HG02610 (cell line): ENCODE measurements at regions not wholly inside any gene's neighbourhood (a gene's known extent, or its start where the extent isn't known, plus 50 kb on each side); places are given as distances from the start of the nearest gene placed in this dataset.

Experiments used
- ATAC-seq: cut with Tn5 transposase; IDR thresholded peaks from one replicate; pipeline ENCODE4 v1.9.1; 2021; ENCODE audit warnings: mild to moderate bottlenecking, moderate library complexity; ENCODE audit not compliant: unreplicated experiment

DNA sequence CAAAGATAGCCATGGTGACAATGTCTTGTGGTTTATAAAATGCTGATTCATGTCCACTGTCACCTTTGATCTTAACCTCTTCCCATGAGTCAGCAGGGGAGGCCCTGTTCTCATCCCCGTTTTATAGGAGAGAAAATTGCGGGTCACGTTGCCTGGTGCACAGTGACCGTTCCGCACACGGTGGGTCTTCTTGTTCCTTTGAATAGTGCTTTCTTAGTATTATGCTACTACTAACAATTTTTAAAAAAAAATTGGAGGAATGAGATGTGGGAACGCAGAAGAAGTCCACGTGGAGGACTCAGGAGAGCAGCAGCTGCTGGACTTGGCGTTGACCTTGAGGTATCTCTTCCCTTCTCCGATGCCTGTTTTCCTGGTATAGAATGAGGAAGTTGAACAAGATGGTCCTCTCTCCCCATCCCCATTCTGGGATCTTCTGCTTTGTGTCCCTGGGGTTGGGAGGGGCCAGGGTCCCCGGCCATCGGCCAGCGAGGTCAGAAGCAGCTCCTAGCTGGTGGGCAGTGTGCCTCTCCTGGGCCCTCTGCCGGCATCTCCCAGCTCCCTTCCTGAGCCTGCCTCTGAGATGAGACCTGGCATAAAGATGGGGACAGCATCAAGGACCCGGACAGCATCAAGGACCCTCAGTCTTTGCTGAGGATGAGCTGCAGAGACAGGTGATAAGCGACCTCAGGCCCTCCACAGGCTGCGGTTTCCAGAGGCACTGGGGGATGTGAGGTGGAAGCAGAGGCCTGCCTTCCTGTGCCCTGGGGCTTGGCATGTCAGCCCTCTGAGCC is 143.9 kb downstream of the C9orf50 start:
- ATAC-seq: no peak

DNA sequence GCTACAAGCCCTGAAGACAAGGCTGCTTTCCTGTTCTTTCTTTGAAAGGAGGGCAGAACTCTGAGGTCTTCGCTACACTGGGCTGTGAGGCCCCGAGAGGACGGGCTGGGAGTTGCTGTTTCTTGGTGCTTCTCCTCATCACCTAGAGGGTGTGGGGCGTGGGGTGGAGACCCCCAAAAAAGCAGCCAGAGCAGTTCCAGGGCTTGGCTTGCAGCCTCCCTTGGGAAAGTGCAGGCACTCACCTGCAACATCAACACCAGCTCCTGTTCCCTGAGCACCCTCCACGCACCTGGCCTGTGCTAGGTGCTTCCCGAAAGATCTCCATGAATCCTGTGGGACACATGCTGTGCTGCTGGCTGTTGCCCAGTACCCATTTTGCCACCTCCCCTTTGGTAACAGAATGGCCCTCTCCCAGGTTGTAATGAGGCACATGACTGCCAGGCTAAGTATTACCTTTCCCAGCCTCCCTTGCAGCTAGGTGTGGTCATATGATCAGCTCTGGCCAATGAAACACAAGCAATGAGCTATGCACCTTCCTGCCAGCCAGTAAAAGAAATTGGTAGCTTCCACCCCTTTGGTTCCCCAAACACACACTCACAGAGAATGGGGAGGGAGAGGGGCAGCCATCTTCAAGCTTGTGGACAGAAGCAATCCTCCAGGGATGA is 146.0 kb downstream of the C9orf50 start:
- ATAC-seq: no peak

DNA sequence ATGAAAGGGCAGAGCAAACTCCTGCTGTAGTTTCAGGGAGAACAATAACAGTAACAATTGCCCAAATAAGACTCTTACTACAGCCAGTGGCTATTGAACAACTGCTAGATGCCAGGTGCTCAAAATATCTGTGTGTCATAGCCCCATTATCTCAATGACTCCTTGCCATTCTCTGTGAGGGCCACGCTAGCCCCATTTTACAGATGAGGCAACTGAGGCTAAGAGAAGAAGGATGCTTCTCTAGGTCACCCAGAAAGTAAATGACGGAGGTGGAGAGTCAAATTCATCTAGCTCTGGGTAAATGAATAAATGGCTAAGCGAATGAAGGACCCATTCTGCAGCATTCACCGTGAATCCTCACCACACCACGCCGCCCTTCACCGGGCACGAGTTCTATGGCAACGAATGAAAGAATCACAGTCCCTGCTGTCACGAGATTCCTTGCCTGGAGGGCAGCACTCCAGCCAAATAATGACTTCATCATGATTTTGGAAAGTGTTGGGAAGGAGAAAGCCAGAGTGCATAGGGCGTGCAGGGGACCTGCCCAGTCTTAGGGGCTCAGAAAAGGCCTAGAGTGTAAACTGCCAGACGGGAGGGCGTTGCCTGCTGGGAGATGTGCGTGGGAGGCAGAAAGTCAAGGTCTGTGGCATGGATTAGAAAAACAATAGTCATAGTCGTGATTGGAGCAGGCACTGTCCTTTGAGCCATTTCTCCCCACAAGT is 147.2 kb downstream of the C9orf50 start:
- no peak for ATAC-seq

DNA sequence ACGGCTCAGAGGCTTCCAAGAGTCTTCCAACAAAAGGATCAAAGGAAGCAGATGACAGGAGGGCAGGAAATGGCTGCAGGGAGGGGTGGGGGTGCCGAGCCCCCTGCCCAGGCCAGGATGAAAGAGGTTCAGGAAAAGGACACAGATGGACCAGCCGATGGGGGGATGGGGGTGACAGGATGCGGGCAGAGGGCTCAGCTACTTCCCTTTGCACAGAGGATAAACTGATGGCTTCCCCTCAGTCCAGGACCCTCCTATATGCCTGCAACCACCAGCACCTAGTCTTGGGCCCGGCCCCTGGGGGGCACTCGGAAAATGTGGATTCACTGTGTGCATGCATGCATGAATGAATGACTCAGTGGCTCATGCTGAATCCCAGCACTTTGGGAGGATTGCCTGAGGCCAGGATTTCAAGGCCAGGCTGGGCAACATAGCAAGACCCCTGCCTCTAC is 148.2 kb downstream of the C9orf50 start:
- ATAC-seq: no peak

DNA sequence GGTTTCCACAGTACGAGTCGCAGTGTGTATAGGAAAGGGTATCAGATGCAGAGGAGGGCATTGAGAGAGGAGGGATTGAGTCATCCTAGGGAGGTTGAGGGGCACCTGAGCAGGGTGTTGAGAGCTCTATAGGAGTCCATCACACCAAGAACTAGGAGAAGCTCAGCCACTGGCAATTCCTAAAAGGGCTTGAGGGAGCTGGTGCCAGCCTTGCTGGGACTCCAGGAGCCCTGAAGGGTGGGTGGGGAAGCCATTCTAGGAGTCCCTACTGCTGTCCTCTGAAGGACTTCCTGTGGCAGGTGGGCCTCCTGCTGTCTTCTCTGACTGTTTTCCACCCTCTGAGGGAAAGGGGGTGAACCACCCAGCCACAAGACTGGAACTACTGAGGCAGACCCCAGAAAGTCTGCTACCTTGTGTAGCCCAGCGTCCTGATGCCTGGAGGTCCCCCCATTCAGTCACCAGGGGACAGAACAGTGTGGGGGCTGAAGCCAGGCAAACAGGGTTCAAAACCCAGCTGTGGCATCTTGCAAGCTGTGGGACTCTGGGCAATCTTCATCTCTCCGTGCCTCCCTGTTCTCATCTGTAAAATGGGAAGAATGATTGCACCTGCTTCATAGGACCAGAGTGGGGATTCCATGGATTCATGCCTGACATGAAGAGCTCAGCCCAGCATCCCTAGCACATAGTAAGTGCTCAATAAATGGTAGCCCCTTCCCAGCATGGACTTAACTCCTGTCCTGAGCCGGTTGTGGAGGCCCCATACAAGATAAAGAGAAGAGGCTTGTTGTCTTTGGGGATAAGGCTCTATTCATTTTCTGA is 149.5 kb downstream of the C9orf50 start:
- ATAC-seq: no peak

DNA sequence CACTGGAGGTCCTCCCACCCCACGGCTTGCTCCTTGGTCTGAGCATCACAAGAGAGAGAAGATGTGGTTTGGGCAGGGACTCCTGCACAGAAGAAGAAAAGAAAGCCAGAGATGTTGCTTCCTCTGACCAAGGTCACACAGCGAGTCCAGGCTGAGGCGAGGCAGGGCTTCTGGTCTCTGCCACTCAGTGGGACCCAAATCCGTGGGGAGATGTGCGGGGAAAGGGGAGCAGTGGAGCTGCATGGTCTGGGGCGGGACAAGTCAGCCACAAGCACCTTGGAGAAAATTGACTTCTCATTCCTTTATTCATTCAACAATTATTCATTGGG is 150.9 kb downstream of the C9orf50 start:
- ATAC-seq: no peak

DNA sequence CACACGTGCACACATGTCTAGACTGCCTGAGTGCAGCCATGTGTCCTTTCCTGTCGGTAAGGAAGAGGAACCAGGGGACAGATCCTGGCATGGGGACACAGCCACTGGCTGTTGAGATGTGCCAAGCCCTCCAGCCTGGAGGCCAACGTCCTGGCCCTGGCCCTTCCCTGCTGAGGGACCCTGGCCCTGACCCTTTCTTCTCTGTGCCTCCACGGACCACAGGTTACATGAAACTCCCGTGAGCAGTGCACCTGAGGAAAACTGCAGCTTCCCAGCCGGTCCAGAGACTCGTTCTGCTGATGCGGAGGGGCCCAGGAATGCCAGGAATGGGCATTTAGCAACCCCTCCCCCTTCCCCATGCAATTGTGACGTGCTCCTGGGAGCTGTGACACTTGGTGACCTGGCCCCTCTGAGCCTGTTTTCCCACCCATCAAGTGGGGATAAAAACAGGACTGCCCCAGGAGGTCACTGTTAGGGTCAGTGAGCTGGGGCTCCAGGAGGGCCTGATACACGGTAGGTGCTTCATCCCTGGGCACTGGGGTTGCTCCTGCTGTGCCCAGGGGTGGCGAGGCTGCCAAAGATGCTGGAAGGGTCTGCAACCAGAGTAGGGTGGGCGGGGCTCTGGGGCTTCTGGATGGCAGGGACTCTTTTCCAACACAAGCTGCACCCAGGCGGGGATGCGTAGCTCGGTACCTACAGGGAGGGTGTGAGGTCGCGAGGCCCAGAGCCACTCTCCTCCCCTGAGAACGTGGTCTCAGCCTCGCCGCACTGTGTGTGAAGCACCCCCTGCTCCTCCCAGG is 151.5 kb downstream of the C9orf50 start:
- no peak for ATAC-seq

DNA sequence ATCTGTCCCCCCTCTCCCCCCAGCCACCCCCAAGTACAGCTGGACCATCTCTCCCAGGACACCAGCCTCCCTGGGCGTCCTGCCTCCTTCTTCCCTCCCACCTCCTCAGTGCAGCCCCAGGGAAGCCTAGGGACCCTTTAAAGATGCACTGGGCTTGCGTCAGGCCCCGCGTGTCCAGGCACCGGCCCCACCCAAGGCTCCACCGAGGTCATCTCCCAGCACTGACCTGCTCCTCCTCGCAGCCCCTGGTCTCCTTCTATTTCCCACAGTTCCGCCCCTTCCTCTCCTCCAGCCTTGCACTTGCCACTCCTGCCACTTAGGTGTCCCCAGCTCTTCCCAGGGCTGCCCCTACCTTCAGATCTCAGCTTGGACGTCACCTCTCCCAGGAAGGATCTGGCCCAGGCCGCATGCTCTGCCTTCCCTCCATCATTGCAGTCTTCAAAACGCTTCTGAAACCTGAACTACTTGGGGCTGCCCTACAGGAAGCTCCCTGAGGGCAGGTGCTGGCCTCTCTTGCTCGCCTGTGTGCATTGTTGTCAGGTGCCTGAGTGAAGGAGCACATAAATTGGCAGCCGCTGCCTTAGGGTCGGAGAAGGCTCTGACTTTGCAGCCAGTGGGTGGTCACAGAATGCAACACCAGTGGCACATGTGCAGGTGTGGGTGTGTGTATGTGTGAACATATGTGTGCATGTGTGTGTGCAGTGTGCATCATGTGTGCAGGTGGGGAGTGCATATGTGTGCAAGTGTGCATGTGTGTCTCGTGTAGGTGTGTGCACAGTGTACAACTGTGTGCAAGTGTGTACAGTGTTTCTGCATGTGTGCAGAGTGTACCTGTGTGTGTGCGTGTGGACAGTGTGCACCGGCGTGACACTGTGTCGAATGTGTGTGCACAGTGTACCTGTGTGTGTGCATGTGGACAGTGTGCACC is 152.9 kb downstream of the C9orf50 start:
- no peak for ATAC-seq

DNA sequence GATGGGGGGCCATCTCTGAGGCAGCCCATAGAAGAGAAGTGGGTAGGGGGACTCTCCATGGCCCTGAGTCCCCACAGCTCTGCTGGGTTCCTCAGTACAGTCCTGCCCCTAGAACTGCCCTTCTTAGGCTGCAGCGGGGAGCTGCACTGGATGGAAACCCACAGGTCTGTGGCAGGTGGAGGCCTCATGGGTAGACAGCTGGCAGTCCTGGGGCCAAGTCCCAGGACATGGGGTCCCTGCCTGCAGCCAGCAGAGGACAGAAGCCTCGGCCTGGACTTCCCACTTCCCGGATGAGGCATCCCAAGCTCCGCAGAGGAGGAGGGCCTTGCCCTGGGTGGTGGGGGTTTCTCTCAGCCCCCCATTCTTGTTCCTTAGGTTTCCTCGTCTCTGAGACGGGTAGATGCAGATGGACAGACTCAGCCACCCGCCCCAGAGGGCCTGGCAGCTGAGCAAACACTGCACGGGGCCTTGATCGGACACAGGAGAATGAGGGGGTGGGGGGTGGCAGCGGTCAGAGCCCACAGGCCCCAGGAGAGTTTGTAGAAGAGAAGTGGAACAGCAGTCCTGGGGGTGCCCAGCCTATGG is 153.8 kb downstream of the C9orf50 start:
- no peak for ATAC-seq

DNA sequence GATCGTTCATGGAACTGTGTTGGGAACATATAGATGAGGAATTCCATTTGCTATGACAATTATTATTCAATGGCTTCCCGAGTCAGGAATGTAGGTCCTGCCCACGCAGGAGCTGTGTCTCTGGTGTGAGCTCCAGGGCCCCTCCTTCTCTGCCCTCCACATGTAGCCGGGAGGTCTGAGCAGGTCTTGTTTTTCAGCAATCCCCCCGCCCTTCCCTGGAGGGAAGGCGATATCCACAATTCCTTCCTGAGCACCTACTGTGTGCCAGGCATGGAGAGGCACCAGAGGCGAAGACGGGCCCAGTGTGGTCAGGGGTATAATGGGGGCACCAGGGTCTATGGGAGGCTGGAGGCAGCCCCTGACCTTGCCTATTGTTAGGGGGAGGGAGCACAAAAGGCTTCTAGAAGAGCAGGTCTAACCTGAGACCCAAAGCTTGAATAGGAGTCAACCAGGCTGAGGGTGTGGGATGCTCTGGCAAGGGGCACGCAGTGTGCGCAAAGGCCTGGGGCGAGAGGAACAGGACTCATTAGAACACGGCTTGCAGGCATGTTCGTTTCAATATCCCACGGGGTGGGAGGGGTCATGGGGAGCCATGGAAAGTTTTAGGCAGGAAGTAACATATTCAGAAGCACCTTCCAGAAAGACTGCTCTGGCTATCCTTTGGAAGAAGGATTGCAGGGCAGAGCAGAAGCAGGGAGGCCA is 154.9 kb downstream of the C9orf50 start:
- ATAC-seq: no peak

DNA sequence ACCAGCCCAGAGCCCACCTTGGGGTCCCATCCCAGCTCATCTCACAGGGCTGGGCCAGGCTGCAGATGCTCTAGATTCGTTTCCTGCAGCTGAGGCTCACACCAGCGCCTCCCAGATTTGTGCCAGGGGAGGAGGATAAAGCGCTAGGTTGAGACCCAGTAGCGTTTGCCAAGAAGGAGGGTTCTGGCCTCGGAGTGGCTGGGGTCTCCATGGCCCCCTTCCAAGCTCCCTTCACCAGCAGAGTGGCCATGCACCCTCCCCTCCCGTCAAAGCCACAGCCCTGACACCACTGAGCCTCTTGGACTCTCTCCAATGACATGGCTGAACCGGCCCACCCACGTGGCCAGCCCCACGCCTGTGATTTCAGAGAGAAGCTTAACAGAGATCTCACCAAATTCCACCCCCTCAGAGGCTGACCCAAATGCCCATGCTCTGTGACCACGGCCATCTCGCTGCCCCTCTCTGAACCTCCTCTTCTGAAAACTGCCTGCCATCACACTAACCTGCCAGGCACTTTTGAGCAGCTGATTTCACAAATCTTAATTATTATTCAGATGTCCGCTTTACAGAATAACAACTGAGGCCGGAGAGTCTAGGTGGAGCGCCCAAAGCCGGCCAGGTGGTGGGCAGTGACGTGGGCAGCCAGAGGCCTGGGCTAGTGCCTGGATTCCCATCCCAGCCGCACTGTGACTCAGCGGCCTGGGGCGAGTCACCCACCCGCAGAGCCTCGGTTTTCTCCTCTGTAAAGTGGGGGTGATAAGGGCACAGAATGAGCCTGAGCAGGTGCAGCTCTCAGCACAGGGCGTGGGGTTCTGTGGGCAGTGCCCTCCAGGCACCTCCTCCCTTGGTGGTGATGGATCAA is 155.7 kb downstream of the C9orf50 start:
- ATAC-seq: no peak

DNA sequence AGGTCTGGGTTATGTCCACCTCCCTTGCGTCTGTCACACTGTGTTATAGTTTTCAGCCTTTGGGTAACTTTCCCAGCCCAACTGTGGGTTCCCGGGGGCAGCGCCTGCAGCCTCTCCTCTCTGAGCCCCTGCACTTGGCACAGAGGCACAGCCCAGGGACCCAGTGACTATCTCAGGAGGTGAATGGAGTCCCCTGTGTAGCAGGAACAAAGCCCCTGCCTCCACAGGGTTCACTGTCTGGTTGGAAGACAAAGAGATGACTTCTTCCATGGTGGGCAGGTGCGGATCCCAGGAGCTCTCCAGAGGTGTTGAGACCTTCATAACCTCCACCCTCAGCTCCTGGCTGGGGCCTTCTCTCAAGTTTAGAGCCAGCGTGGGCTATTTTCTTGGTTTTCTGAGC is 156.9 kb downstream of the C9orf50 start:
- no peak for ATAC-seq

DNA sequence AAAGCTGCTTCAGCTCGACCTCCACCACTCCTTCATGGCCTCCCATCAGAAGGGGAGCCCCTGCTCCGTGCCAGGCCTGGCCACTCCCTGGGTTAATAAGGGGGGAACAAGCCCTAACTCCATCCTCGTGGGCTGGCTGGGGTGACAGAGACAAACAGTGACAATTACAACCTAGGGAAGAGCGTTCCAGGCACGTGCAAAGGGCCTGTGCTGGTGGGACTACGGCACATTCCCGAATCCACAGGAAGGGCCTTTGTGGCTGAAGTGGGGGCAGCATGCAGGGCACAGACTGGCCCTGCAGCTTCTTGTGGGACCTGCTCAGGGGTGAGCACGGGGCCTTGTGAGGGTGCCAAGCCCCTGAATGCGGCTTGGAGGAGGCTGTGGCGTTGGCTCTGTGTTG is 157.4 kb downstream of the C9orf50 start:
- no peak for ATAC-seq

DNA sequence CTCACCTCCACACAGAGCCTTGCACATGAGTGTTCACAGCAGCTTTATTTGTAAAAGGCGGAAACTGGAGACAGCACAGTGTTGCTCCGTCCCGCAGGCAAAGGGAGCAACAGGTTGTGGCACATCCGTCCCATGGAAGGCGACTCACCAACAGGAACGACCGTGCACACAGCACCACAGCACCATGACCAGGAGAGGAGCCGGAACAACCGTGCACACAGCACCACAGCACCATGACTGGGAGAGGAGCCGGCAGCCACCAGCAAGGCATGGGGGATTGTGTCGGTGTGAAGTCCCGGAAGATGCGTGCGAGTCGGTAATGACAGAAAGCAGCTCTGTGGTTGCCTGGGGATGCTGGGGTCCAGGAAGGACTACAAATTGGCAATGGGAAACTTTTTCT is 158.5 kb downstream of the C9orf50 start:
- no peak for ATAC-seq

DNA sequence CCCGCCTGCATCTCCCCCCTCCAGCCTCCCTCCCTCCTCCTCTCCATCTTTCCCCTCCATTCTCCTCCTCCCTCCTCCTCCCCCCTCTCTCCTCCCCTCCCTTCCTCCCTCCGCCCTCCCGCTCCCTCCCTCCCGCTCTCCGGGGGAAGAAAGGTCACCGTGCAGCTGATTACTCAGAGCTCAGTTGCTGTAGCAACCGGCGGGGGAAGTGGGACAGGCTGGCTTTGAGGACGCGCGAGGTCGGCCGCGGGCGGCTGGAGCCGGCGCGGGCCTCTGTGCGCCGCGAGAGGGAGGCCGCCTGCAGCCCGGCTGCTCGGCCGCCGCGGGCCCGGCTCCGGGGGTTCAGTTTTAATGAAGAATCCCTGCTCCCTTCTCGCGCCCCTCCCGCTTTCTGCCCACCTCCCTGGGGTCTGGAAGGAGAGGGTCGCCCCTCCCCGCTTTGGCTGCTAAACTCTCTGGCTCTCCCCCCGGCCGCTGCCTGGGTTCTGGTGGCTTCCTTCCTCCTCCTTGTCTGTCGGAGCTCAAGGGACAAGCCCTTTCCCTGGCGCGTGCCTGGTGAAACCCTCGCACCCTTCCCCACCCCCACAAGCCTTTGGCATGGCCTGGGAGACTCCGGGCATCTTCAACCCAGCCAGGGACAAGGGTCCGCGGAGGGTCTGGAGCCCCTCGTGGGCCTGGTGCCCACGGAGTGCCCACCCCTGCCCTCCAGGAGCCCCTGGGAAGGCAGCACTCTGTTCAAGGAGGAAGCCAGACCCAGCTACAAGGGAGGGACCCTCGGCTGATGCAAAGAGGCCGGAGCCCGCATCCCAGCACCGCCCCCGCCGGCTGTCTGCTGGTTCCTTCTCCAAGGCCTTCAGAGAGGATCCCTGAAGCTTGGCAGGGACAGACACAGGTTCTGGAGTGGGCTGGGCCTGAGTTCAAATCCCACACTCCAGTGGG is 160.3 kb downstream of the C9orf50 start:
- peak; percentile 68 for ATAC-seq
